Keratinocyte (primary cell): ENCODE measurements at regions not wholly inside any gene's neighbourhood (a gene's known extent, or its start where the extent isn't known, plus 50 kb on each side); places are given as distances from the start of the nearest gene placed in this dataset.

Experiments used
- DNase-seq: peaks from one replicate; pipeline ENCODE4 v3.0.0-alpha.2; 2011; ENCODE audit warnings: low read depth, missing footprints, low spot score
- FAIRE-seq: peaks from 2 replicates; lab custom pipeline; 2011; peaks lifted over from hg19 to GRCh38; lab: Jason Lieb, UNC
- H2AFZ ChIP-seq: 2 replicates; pipeline ENCODE4 v1.6.0; 2012; ENCODE audit warnings: low read length, control low read depth, inconsistent platforms; ENCODE audit not compliant: control insufficient read depth
- H3K27ac ChIP-seq: 2 replicates; pipeline ENCODE4 v1.5.1; 2011; ENCODE audit warnings: low read length; ENCODE audit not compliant: control insufficient read depth, insufficient read depth
- H3K27me3 ChIP-seq: 3 replicates; pipeline ENCODE4 v1.6.0; 2011; ENCODE audit warnings: low read length; ENCODE audit not compliant: control insufficient read depth, insufficient read depth; ENCODE audit errors: extremely low read depth
- H3K36me3 ChIP-seq, 2 experiments: 2 replicates in 1 of 2; 3 replicates in 1 of 2; pipeline ENCODE4 v1.5.1; 2011; ENCODE audit warnings: low read length in 2 of 2, mild to moderate bottlenecking in 1 of 2; ENCODE audit not compliant: control insufficient read depth in 2 of 2, insufficient read depth in 2 of 2; ENCODE audit errors: extremely low read depth in 1 of 2
- H3K4me1 ChIP-seq: 3 replicates; pipeline ENCODE4 v1.5.1; 2011; ENCODE audit warnings: low read length; ENCODE audit not compliant: control insufficient read depth, insufficient read depth; ENCODE audit errors: extremely low read depth
- H3K4me2 ChIP-seq: 3 replicates; pipeline ENCODE4 v1.6.0; 2011; ENCODE audit warnings: low read depth, low read length; ENCODE audit not compliant: control insufficient read depth, insufficient read depth; ENCODE audit errors: extremely low read depth
- H3K4me3 ChIP-seq, 3 experiments: fragments of 200-600 bp in 1 of 3; sonication (generic) in 1 of 3; 2 replicates in 2 of 3; 3 replicates in 1 of 3; pipeline ENCODE4 v1.5.1; 2011 to 2016; ENCODE audit warnings: low read length in 3 of 3, mild to moderate bottlenecking in 3 of 3, control low read depth in 2 of 3, inconsistent platforms in 1 of 3, low read depth in 1 of 3, mixed read lengths in 1 of 3, mixed run types in 1 of 3, moderate library complexity in 1 of 3; ENCODE audit not compliant: control insufficient read depth in 2 of 3, insufficient read depth in 2 of 3; ENCODE audit errors: extremely low read depth in 1 of 3
- H3K79me2 ChIP-seq: 2 replicates; pipeline ENCODE4 v1.6.0; 2012; ENCODE audit warnings: low read length; ENCODE audit not compliant: control insufficient read depth, insufficient read depth
- H3K9ac ChIP-seq: 3 replicates; pipeline ENCODE4 v1.6.0; 2011; ENCODE audit warnings: low read length; ENCODE audit not compliant: control insufficient read depth, insufficient read depth; ENCODE audit errors: extremely low read depth
- H3K9me1 ChIP-seq: 3 replicates; pipeline ENCODE4 v1.6.0; 2011; ENCODE audit warnings: low read length; ENCODE audit not compliant: control insufficient read depth, insufficient read depth; ENCODE audit errors: extremely low read depth
- H3K9me3 ChIP-seq: 2 replicates; pipeline ENCODE4 v1.5.1; 2012; ENCODE audit warnings: low read depth, low read length; ENCODE audit not compliant: control insufficient read depth
- H4K20me1 ChIP-seq: 3 replicates; pipeline ENCODE4 v1.6.0; 2011; ENCODE audit warnings: low read length; ENCODE audit not compliant: control insufficient read depth, insufficient read depth; ENCODE audit errors: extremely low read depth
- CTCF ChIP-seq, 3 experiments: IDR thresholded peaks in 1 of 3; conservative IDR thresholded peaks in 1 of 3; optimal IDR thresholded peaks in 1 of 3; 2 replicates in 2 of 3; 3 replicates in 1 of 3; pipeline versions ENCODE3 to v1.5.1; 2011; ENCODE audit warnings: low read length in 3 of 3, mild to moderate bottlenecking in 3 of 3, moderate library complexity in 2 of 3, control low read depth in 1 of 3, inconsistent platforms in 1 of 3; ENCODE audit not compliant: insufficient read depth in 2 of 3; ENCODE audit errors: extremely low read depth in 1 of 3
- EZH2 ChIP-seq: IDR thresholded peaks from one replicate; pipeline ENCODE4 v1.6.1; 2012; ENCODE audit warnings: inconsistent platforms, mild to moderate bottlenecking, low read length, moderate library complexity
- dilution Hi-C: fragments of 300-500 bp; cut with MboI; formaldehyde crosslinking; loops from one replicate; pipeline ENCODE4 v1.7.0; 2020; ENCODE audit warnings: low sequenced_read_pairs; ENCODE audit not compliant: extremely low pct_ligation_motif_present

GRCh38 chr1:5522531-5523145 lies 469.6 kb downstream of the NPHP4 start:
- TF ChIP-seq CTCF (optimal IDR thresholded peaks at IDR 0.05 in 1 of 3, IDR thresholded peaks at IDR 0.05 in 1 of 3, conservative IDR thresholded peaks at IDR 0.05 in 1 of 3; ENCODE audit: extremely low read depth in 1 of 3, insufficient read depth in 2 of 3, low read length in 3 of 3) (no peak), EZH2 (no peak)
- no peak for FAIRE-seq
- H2AFZ ChIP-seq = no peak overlapping the region
- no peaks in the 10 kb centered on the region for H3K27me3 ChIP-seq
- no peaks in the 10 kb centered on the region for H3K4me1 ChIP-seq
- no peaks in the 10 kb centered on the region for H3K79me2 ChIP-seq
- DNase-seq = no peak
- no peaks in the 10 kb centered on the region for H3K9me3 ChIP-seq
- H3K4me3 ChIP-seq = no peak overlapping the region
- H3K36me3 ChIP-seq = no peaks in the 10 kb centered on the region
- no peaks in the 10 kb centered on the region for H3K9me1 ChIP-seq
- no peak overlapping the region for H3K4me2 ChIP-seq
- H3K27ac ChIP-seq = no peak overlapping the region
- dilution Hi-C loops = no loop called here
- no peak overlapping the region for H3K9ac ChIP-seq
- no peaks in the 10 kb centered on the region for H4K20me1 ChIP-seq

- TF ChIP-seq CTCF (optimal IDR thresholded peaks at IDR 0.05 in 1 of 3, IDR thresholded peaks at IDR 0.05 in 1 of 3, conservative IDR thresholded peaks at IDR 0.05 in 1 of 3; ENCODE audit: extremely low read depth in 1 of 3, insufficient read depth in 2 of 3, low read length in 3 of 3) (no peak), EZH2 (no peak)
- H3K9me3 ChIP-seq = no peaks in the 10 kb centered on the region
- H3K4me3 ChIP-seq = no peak overlapping the region
- no peaks in the 10 kb centered on the region for H3K27me3 ChIP-seq
- no peak overlapping the region for H3K4me2 ChIP-seq
- DNase-seq (no peak), FAIRE-seq (no peak)
- H3K27ac ChIP-seq = no peak overlapping the region
- H4K20me1 ChIP-seq = no peaks in the 10 kb centered on the region
- H3K4me1 ChIP-seq = no peaks in the 10 kb centered on the region
- H2AFZ ChIP-seq = no peak overlapping the region
- H3K79me2 ChIP-seq = no peaks in the 10 kb centered on the region
- dilution Hi-C loops = no loop called here
- H3K36me3 ChIP-seq = no peaks in the 10 kb centered on the region
- H3K9ac ChIP-seq = no peak overlapping the region
- no peaks in the 10 kb centered on the region for H3K9me1 ChIP-seq
Measured at GRCh38 chr1:5519366-5520135, 472.7 kb downstream of the NPHP4 start.
